GM19324 (cell line): ENCODE measurements at regions not wholly inside any gene's neighbourhood (a gene's known extent, or its start where the extent isn't known, plus 50 kb on each side); places are given as distances from the start of the nearest gene placed in this dataset.

Experiments used
- ATAC-seq: cut with Tn5 transposase; IDR thresholded peaks from one replicate; pipeline ENCODE4 v1.9.1; 2021; ENCODE audit warnings: mild to moderate bottlenecking, moderate library complexity; ENCODE audit not compliant: unreplicated experiment, low FRiP score

GRCh38 chr1:218948446-218948845, 225.2 kb upstream of the LYPLAL1 start:
- no peak for ATAC-seq

GRCh38 chr1:218953386-218953785, 220.3 kb upstream of the LYPLAL1 start:
- ATAC-seq = no peak

GRCh38 chr1:218957971-218958370, 215.7 kb upstream of the LYPLAL1 start:
- no peak for ATAC-seq

GRCh38 chr1:218959784-218960183, 213.9 kb upstream of the LYPLAL1 start:
- ATAC-seq = no peak

- no peak for ATAC-seq
Observed at GRCh38 chr1:218964471-218965185, 209.1 kb upstream of the LYPLAL1 start.

- ATAC-seq = no peak
Observed at GRCh38 chr1:218965821-218966220, 207.9 kb upstream of the LYPLAL1 start.

GRCh38 chr1:218967254-218967653, 206.4 kb upstream of the LYPLAL1 start:
- ATAC-seq = no peak

GRCh38 chr1:218967836-218968235, 205.8 kb upstream of the LYPLAL1 start:
- no peak for ATAC-seq

- ATAC-seq = no peak
Observed at GRCh38 chr1:218969006-218969405, 204.7 kb upstream of the LYPLAL1 start.

- ATAC-seq = no peak
Observed at GRCh38 chr1:218970397-218970990, 203.2 kb upstream of the LYPLAL1 start.

- ATAC-seq = no peak
Observed at GRCh38 chr1:218971156-218971555, 202.5 kb upstream of the LYPLAL1 start.

GRCh38 chr1:218980881-218981280, 192.8 kb upstream of the LYPLAL1 start:
- ATAC-seq = no peak

- ATAC-seq = no peak
Observed at GRCh38 chr1:218982482-218982881, 191.2 kb upstream of the LYPLAL1 start.

GRCh38 chr1:218983433-218983832, 190.2 kb upstream of the LYPLAL1 start:
- ATAC-seq = no peak

GRCh38 chr1:218983848-218984247, 189.8 kb upstream of the LYPLAL1 start:
- no peak for ATAC-seq

- ATAC-seq = no peak
Observed at GRCh38 chr1:218985424-218985984, 188.2 kb upstream of the LYPLAL1 start.

GRCh38 chr1:218986816-218987215, 186.9 kb upstream of the LYPLAL1 start:
- no peak for ATAC-seq

- no peak for ATAC-seq
Observed at GRCh38 chr1:218990019-218990418, 183.7 kb upstream of the LYPLAL1 start.

GRCh38 chr1:218991089-218991488, 182.6 kb upstream of the LYPLAL1 start:
- no peak for ATAC-seq

- no peak for ATAC-seq
Observed at GRCh38 chr1:218994615-218995014, 179.1 kb upstream of the LYPLAL1 start.

GRCh38 chr1:218995091-218995665, 178.5 kb upstream of the LYPLAL1 start:
- no peak for ATAC-seq

- ATAC-seq = no peak
Observed at GRCh38 chr1:218996362-218996761, 177.3 kb upstream of the LYPLAL1 start.
